ENCODE measurements at regions not wholly inside any gene's neighbourhood (a gene's known extent, or its start where the extent isn't known, plus 50 kb on each side); places are given as distances from the start of the nearest gene placed in this dataset.

DNA sequence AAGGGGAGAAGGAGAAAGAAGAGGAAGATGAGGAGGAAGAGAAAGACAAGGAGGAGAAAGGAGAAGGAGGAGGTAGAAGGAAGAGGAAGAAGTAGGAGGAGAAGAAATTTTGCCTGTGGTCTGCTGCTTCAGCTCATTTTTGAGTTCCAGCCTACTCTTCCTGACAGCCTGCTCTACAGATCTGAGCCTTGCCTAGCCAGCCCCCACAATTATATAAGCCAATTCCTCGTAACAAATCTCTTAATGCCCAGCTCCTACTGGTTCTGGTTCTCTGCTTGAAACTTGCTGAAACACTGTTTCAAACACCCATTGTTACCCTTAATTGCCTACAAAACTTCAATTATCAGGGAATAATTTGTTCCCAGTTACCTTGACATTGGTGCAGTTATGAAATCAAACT lies 1014.2 kb upstream of the CELF4 start:
- H3K4me3 ChIP-seq (ENCODE audit: insufficient read length, low read depth): no peak overlapping the region
- no peak overlapping the region for H3K9ac ChIP-seq (ENCODE audit: insufficient read length, low read depth)
- no peaks in the 10 kb centered on the region for H3K4me1 ChIP-seq (ENCODE audit: insufficient read depth, insufficient read length)
- no peaks in the 10 kb centered on the region for H3K27me3 ChIP-seq (ENCODE audit: insufficient read depth, insufficient read length)
- no peaks in the 10 kb centered on the region for H3K9me3 ChIP-seq (ENCODE audit: insufficient read depth, low read length)
- DNase-seq (ENCODE audit: low read depth, low spot score): no peak
- no peak for TF ChIP-seq YY1 (IDR thresholded peaks at IDR 0.05; ENCODE audit: insufficient read depth, insufficient read length)
- no peak for TF ChIP-seq ZNF274 (IDR thresholded peaks at IDR 0.05; ENCODE audit: low read depth, low read length)
- no peak for TF ChIP-seq SUZ12 (IDR thresholded peaks at IDR 0.05; ENCODE audit: extremely low read depth, insufficient read depth, insufficient read length)
- H3K36me3 ChIP-seq (ENCODE audit: insufficient read depth, insufficient read length, low read length): no peaks in the 10 kb centered on the region

DNA sequence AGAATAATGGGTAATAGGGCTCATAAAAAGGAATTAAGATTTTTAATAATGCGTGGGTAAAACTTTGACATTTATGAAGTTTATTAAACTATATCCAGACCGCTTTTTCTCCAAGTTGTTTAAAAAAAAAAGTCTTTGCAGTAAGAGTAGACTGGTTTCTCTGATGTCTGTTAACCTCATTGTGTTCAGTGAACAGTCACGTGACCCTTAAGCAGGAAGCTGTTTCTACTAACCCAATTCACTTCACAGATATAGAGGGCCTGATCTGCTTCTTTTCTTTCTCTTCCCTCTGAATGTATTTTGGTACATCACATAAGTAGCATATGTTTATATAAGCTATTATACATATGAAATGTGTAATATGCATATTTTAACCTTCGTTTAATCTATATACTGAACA lies 1011.3 kb upstream of the CELF4 start:
- Histone ChIP-seq H3K4me3 (ENCODE audit: insufficient read length, low read depth) (no peak overlapping the region), H3K9me3 (ENCODE audit: insufficient read depth, low read length) (no peaks in the 10 kb centered on the region), H3K36me3 (ENCODE audit: insufficient read depth, insufficient read length, low read length) (no peaks in the 10 kb centered on the region), H3K9ac (ENCODE audit: insufficient read length, low read depth) (no peak overlapping the region), H3K27me3 (ENCODE audit: insufficient read depth, insufficient read length) (no peaks in the 10 kb centered on the region), H3K4me1 (ENCODE audit: insufficient read depth, insufficient read length) (no peaks in the 10 kb centered on the region)
- TF ChIP-seq SUZ12 (IDR thresholded peaks at IDR 0.05; ENCODE audit: extremely low read depth, insufficient read depth, insufficient read length) (no peak), YY1 (IDR thresholded peaks at IDR 0.05; ENCODE audit: insufficient read depth, insufficient read length) (no peak), ZNF274 (IDR thresholded peaks at IDR 0.05; ENCODE audit: low read depth, low read length) (no peak)
- no peak for DNase-seq (ENCODE audit: low read depth, low spot score)

DNA sequence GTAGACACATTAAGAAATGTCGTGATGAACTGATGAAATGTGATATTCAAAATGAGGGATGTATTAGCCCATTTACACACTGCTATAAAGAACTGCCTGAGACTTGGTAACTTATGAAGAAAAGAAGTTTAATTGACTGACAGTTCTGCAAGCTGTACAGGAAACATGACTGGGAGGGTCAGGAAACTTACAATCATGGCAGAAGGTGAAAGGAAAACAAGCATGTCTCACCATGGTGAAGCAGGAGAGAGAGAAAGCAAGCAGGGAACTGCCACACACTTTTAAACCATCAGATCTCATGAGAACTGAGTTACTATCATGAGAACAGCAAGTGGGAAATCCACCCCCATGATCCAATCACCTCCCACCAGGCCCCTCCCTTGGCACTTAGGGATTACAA lies 1010.8 kb upstream of the CELF4 start:
- no peak for DNase-seq (ENCODE audit: low read depth, low spot score)
- no peak overlapping the region for H3K9ac ChIP-seq (ENCODE audit: insufficient read length, low read depth)
- H3K4me1 ChIP-seq (ENCODE audit: insufficient read depth, insufficient read length): no peaks in the 10 kb centered on the region
- TF ChIP-seq YY1 (IDR thresholded peaks at IDR 0.05; ENCODE audit: insufficient read depth, insufficient read length) (no peak), SUZ12 (IDR thresholded peaks at IDR 0.05; ENCODE audit: extremely low read depth, insufficient read depth, insufficient read length) (no peak), ZNF274 (IDR thresholded peaks at IDR 0.05; ENCODE audit: low read depth, low read length) (no peak)
- no peak overlapping the region for H3K4me3 ChIP-seq (ENCODE audit: insufficient read length, low read depth)
- H3K9me3 ChIP-seq (ENCODE audit: insufficient read depth, low read length): no peaks in the 10 kb centered on the region
- no peaks in the 10 kb centered on the region for H3K27me3 ChIP-seq (ENCODE audit: insufficient read depth, insufficient read length)
- H3K36me3 ChIP-seq (ENCODE audit: insufficient read depth, insufficient read length, low read length): no peaks in the 10 kb centered on the region

DNA sequence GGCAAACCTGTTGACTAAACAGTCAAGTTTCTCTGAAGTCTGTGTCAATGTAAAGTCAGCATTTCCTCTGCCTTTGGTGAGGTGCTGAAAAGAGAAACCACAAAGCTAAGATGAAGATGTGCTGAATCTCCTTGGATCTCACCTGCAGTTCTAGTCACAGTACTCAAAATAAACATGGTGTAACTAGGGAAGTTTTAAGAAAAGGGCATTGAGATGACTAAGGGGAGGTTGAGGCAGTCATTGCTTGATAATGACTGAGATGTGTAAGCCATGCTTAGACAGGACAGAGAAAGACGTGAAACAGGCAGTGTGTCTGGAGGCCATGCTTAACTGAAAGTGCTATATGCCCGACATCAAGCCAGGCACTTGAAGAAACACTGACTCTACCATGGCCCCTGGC lies 1010.0 kb upstream of the CELF4 start:
- no peak overlapping the region for H3K4me3 ChIP-seq (ENCODE audit: insufficient read length, low read depth)
- DNase-seq (ENCODE audit: low read depth, low spot score): no peak
- H3K36me3 ChIP-seq (ENCODE audit: insufficient read depth, insufficient read length, low read length): no peaks in the 10 kb centered on the region
- no peak overlapping the region for H3K9ac ChIP-seq (ENCODE audit: insufficient read length, low read depth)
- no peaks in the 10 kb centered on the region for H3K27me3 ChIP-seq (ENCODE audit: insufficient read depth, insufficient read length)
- H3K9me3 ChIP-seq (ENCODE audit: insufficient read depth, low read length): no peaks in the 10 kb centered on the region
- TF ChIP-seq YY1 (IDR thresholded peaks at IDR 0.05; ENCODE audit: insufficient read depth, insufficient read length) (no peak), SUZ12 (IDR thresholded peaks at IDR 0.05; ENCODE audit: extremely low read depth, insufficient read depth, insufficient read length) (no peak), ZNF274 (IDR thresholded peaks at IDR 0.05; ENCODE audit: low read depth, low read length) (no peak)
- H3K4me1 ChIP-seq (ENCODE audit: insufficient read depth, insufficient read length): no peaks in the 10 kb centered on the region

DNA sequence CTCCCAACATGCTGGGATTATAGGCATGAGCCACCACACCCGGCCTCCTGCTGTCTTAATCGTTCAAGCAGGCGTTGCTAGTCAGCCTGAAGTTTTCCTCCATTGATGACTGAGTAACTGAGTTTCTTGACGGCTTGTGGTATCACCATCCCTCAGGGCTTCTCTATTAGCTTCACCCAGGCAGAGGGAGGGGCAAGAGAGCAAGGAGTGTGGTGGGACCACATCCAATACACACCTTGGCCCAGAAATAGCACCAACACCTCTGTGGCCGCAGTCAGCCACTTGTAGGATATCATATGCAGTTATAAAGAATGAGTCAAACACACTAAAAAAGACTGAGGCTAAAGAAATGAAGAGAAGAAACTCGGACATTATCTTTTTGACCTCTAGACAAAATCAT lies 1009.4 kb upstream of the CELF4 start:
- H3K27me3 ChIP-seq (ENCODE audit: insufficient read depth, insufficient read length): no peaks in the 10 kb centered on the region
- H3K9ac ChIP-seq (ENCODE audit: insufficient read length, low read depth): no peak overlapping the region
- H3K36me3 ChIP-seq (ENCODE audit: insufficient read depth, insufficient read length, low read length): no peaks in the 10 kb centered on the region
- H3K4me1 ChIP-seq (ENCODE audit: insufficient read depth, insufficient read length): no peaks in the 10 kb centered on the region
- H3K4me3 ChIP-seq (ENCODE audit: insufficient read length, low read depth): no peak overlapping the region
- H3K9me3 ChIP-seq (ENCODE audit: insufficient read depth, low read length): no peaks in the 10 kb centered on the region
- TF ChIP-seq SUZ12 (IDR thresholded peaks at IDR 0.05; ENCODE audit: extremely low read depth, insufficient read depth, insufficient read length) (no peak), YY1 (IDR thresholded peaks at IDR 0.05; ENCODE audit: insufficient read depth, insufficient read length) (no peak), ZNF274 (IDR thresholded peaks at IDR 0.05; ENCODE audit: low read depth, low read length) (no peak)
- DNase-seq (ENCODE audit: low read depth, low spot score): no peak

DNA sequence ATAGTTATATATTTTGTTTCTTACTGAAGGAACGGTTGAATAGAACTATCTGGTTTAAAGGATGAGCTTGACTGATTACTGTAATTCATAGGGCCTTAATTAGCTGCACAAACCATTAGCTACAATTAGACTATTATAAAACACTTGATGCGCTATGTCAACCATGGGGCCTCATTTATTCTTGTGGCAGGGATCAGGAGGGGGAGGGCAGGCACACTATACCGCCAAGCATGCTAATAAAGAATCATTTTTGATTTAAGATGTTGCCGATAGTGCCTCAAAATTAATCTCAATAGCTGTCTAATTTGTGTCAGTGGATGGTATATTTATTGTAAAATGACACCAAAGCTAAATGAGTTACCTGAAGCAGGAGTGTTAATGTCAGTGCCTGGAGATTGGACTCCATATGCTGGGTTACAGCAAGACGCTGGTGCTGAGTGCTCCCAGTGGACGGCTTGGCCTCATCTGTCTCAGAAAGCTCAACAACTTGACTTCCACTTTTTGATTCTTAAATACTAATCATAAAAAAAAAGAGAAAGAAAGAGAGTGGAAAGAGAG lies 1007.0 kb upstream of the CELF4 start:
- Histone ChIP-seq H3K36me3 (ENCODE audit: insufficient read depth, insufficient read length, low read length) (no peaks in the 10 kb centered on the region), H3K9me3 (ENCODE audit: insufficient read depth, low read length) (no peaks in the 10 kb centered on the region), H3K4me3 (ENCODE audit: insufficient read length, low read depth) (no peak overlapping the region), H3K27me3 (ENCODE audit: insufficient read depth, insufficient read length) (no peaks in the 10 kb centered on the region), H3K9ac (ENCODE audit: insufficient read length, low read depth) (no peak overlapping the region), H3K4me1 (ENCODE audit: insufficient read depth, insufficient read length) (no peaks in the 10 kb centered on the region)
- TF ChIP-seq YY1 (IDR thresholded peaks at IDR 0.05; ENCODE audit: insufficient read depth, insufficient read length): no peak
- no peak for TF ChIP-seq SUZ12 (IDR thresholded peaks at IDR 0.05; ENCODE audit: extremely low read depth, insufficient read depth, insufficient read length)
- no peak for TF ChIP-seq ZNF274 (IDR thresholded peaks at IDR 0.05; ENCODE audit: low read depth, low read length)
- no peak for DNase-seq (ENCODE audit: low read depth, low spot score)

DNA sequence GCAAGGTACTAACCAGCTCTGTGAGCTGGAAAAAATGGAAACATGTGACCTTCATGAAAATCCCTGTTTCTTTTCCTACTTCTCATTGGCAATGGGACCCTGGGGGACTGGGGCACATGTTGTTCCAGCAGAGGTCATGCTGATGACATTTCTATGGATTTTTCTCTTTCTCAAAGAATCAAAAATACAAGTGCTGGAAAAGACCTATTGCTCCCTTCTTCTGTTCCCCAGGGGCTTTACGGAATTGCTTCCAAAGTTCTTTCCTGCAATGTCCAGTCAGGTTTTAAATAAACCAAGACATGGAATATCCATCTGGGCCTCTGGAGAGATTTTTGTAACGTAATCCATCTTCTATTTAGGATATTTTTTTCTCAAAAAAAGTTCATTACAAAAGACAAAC lies 1006.1 kb upstream of the CELF4 start:
- Histone ChIP-seq H3K9ac (ENCODE audit: insufficient read length, low read depth) (no peak overlapping the region), H3K36me3 (ENCODE audit: insufficient read depth, insufficient read length, low read length) (no peaks in the 10 kb centered on the region), H3K4me1 (ENCODE audit: insufficient read depth, insufficient read length) (no peaks in the 10 kb centered on the region), H3K4me3 (ENCODE audit: insufficient read length, low read depth) (no peak overlapping the region), H3K27me3 (ENCODE audit: insufficient read depth, insufficient read length) (no peaks in the 10 kb centered on the region), H3K9me3 (ENCODE audit: insufficient read depth, low read length) (no peaks in the 10 kb centered on the region)
- DNase-seq (ENCODE audit: low read depth, low spot score): no peak
- TF ChIP-seq SUZ12 (IDR thresholded peaks at IDR 0.05; ENCODE audit: extremely low read depth, insufficient read depth, insufficient read length): no peak
- no peak for TF ChIP-seq ZNF274 (IDR thresholded peaks at IDR 0.05; ENCODE audit: low read depth, low read length)
- TF ChIP-seq YY1 (IDR thresholded peaks at IDR 0.05; ENCODE audit: insufficient read depth, insufficient read length): no peak

Measured in NT2/D1 (cell line).